Mononuclear cell (primary cell): ENCODE measurements at regions not wholly inside any gene's neighbourhood (a gene's known extent, or its start where the extent isn't known, plus 50 kb on each side); places are given as distances from the start of the nearest gene placed in this dataset.

Source experiments
- H3K27me3 ChIP-seq: 2 replicates; pipeline ENCODE4 v1.6.0; 2011; ENCODE audit warnings: low read length, control low read depth; ENCODE audit not compliant: insufficient read depth
- H3K4me1 ChIP-seq: 2 replicates; pipeline ENCODE4 v1.5.1; 2011; ENCODE audit warnings: mild to moderate bottlenecking, low read length, control low read depth; ENCODE audit not compliant: insufficient read depth
- H3K4me3 ChIP-seq: 2 replicates; pipeline ENCODE4 v1.5.1; 2011; ENCODE audit warnings: mild to moderate bottlenecking, low read length, moderate library complexity
- H3K9me3 ChIP-seq: 2 replicates; pipeline ENCODE4 v1.5.1; 2011; ENCODE audit warnings: low read depth, mild to moderate bottlenecking, control low read depth, low read length

- no peak overlapping the region for H3K4me3 ChIP-seq
- no peaks in the 10 kb centered on the region for H3K27me3 ChIP-seq
- no peaks in the 10 kb centered on the region for H3K9me3 ChIP-seq
- H3K4me1 ChIP-seq: peaks cover 30% of the 10 kb centered on the region
Observed at GRCh38 chr13:73259061-73260017, 200.5 kb downstream of the KLF5 start.

GRCh38 chr13:73258406-73258805 lies 199.6 kb downstream of the KLF5 start:
- Histone ChIP-seq H3K4me3 (no peak overlapping the region), H3K9me3 (no peaks in the 10 kb centered on the region), H3K4me1 (peaks cover 30% of the 10 kb centered on the region), H3K27me3 (no peaks in the 10 kb centered on the region)

GRCh38 chr13:73254827-73255226 lies 196.0 kb downstream of the KLF5 start:
- Histone ChIP-seq H3K9me3 (no peaks in the 10 kb centered on the region), H3K4me1 (peaks cover 30% of the 10 kb centered on the region), H3K4me3 (no peak overlapping the region), H3K27me3 (no peaks in the 10 kb centered on the region)

- Histone ChIP-seq H3K27me3 (no peaks in the 10 kb centered on the region), H3K4me1 (peaks cover 9% of the 10 kb centered on the region), H3K9me3 (no peaks in the 10 kb centered on the region), H3K4me3 (no peak overlapping the region)
Observed at GRCh38 chr13:73251626-73252265, 192.9 kb downstream of the KLF5 start.

- no peak overlapping the region for H3K4me3 ChIP-seq
- H3K27me3 ChIP-seq: no peaks in the 10 kb centered on the region
- no peaks in the 10 kb centered on the region for H3K4me1 ChIP-seq
- H3K9me3 ChIP-seq: no peaks in the 10 kb centered on the region
Observed at GRCh38 chr13:73250061-73250460, 191.3 kb downstream of the KLF5 start.

GRCh38 chr13:73248711-73249580 lies 190.1 kb downstream of the KLF5 start:
- Histone ChIP-seq H3K9me3 (no peaks in the 10 kb centered on the region), H3K4me3 (no peak overlapping the region), H3K27me3 (no peaks in the 10 kb centered on the region), H3K4me1 (no peaks in the 10 kb centered on the region)

- Histone ChIP-seq H3K4me3 (no peak overlapping the region), H3K4me1 (no peaks in the 10 kb centered on the region), H3K27me3 (no peaks in the 10 kb centered on the region), H3K9me3 (no peaks in the 10 kb centered on the region)
Observed at GRCh38 chr13:73248154-73248553, 189.3 kb downstream of the KLF5 start.

- no peaks in the 10 kb centered on the region for H3K9me3 ChIP-seq
- no peak overlapping the region for H3K4me3 ChIP-seq
- no peaks in the 10 kb centered on the region for H3K4me1 ChIP-seq
Observed at GRCh38 chr13:73245246-73245645, 186.4 kb downstream of the KLF5 start.

GRCh38 chr13:73244467-73244866 lies 185.7 kb downstream of the KLF5 start:
- no peak overlapping the region for H3K4me3 ChIP-seq
- no peaks in the 10 kb centered on the region for H3K4me1 ChIP-seq
- H3K9me3 ChIP-seq: no peaks in the 10 kb centered on the region
- no peaks in the 10 kb centered on the region for H3K27me3 ChIP-seq

More at GRCh38 chr13:73245246-73245645, 186.4 kb downstream of the KLF5 start:
- no peaks in the 10 kb centered on the region for H3K27me3 ChIP-seq

GRCh38 chr13:73242515-73243015 lies 183.8 kb downstream of the KLF5 start:
- Histone ChIP-seq H3K27me3 (no peaks in the 10 kb centered on the region), H3K4me1 (no peaks in the 10 kb centered on the region), H3K4me3 (no peak overlapping the region), H3K9me3 (no peaks in the 10 kb centered on the region)

GRCh38 chr13:73240193-73240592 lies 181.4 kb downstream of the KLF5 start:
- Histone ChIP-seq H3K4me3 (no peak overlapping the region), H3K9me3 (no peaks in the 10 kb centered on the region), H3K4me1 (no peaks in the 10 kb centered on the region), H3K27me3 (no peaks in the 10 kb centered on the region)

- Histone ChIP-seq H3K27me3 (no peaks in the 10 kb centered on the region), H3K9me3 (no peaks in the 10 kb centered on the region), H3K4me3 (no peak overlapping the region), H3K4me1 (peaks cover 18% of the 10 kb centered on the region)
Observed at GRCh38 chr13:73235385-73235784, 176.6 kb downstream of the KLF5 start.

- Histone ChIP-seq H3K4me3 (no peak overlapping the region), H3K4me1 (peaks cover 40% of the 10 kb centered on the region), H3K9me3 (no peaks in the 10 kb centered on the region), H3K27me3 (no peaks in the 10 kb centered on the region)
Observed at GRCh38 chr13:73231471-73231870, 172.7 kb downstream of the KLF5 start.

- no peaks in the 10 kb centered on the region for H3K9me3 ChIP-seq
- no peaks in the 10 kb centered on the region for H3K27me3 ChIP-seq
- peaks cover 40% of the 10 kb centered on the region for H3K4me1 ChIP-seq
- no peak overlapping the region for H3K4me3 ChIP-seq
Observed at GRCh38 chr13:73230716-73231115, 171.9 kb downstream of the KLF5 start.

GRCh38 chr13:73228546-73228945 lies 169.7 kb downstream of the KLF5 start:
- H3K4me3 ChIP-seq: no peak overlapping the region
- no peaks in the 10 kb centered on the region for H3K27me3 ChIP-seq
- no peaks in the 10 kb centered on the region for H3K9me3 ChIP-seq
- peaks cover 54% of the 10 kb centered on the region for H3K4me1 ChIP-seq
